OCI-LY7 (cell line): ENCODE measurements at regions not wholly inside any gene's neighbourhood (a gene's known extent, or its start where the extent isn't known, plus 50 kb on each side); places are given as distances from the start of the nearest gene placed in this dataset.

Experiments used
- EZH2phosphoT487 ChIP-seq: fragments of 200-600 bp; sonication (generic); IDR thresholded peaks from 2 replicates; pipeline ENCODE4 v1.6.1; 2018; ENCODE audit warnings: low read depth, borderline replicate concordance, mild to moderate bottlenecking, mixed run types, antibody characterized with exemption, low read length, moderate library complexity, mixed read lengths
- TF ChIP-seq, protein P1 (sequence below): fragments of 200-600 bp; sonication (generic); conservative IDR thresholded peaks from 2 replicates; pipeline ENCODE4 v1.5.1; 2014; ENCODE audit warnings: mild to moderate bottlenecking, antibody characterized with exemption, low read length, moderate library complexity, mixed read lengths

DNA sequence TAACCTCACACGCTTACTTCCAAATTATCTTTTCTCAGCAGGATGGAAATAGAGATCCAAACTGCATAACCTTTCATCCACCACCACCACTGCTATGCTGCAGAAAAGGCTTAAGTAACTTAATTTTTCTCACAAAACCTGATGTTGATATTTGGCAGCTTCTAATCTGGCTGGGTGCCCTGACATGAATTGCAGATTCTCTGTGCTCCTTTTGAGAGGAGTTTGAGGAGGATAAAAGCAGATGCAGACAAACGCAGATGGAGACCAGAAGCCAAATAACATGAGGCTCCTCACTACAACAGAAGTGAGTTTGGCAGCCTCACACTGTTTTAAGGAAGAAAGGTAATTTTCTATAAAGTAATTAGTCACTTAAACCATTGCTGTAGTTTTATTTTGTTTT lies 646.2 kb upstream of the ATXN8OS start:
- TF ChIP-seq, protein P1, sequence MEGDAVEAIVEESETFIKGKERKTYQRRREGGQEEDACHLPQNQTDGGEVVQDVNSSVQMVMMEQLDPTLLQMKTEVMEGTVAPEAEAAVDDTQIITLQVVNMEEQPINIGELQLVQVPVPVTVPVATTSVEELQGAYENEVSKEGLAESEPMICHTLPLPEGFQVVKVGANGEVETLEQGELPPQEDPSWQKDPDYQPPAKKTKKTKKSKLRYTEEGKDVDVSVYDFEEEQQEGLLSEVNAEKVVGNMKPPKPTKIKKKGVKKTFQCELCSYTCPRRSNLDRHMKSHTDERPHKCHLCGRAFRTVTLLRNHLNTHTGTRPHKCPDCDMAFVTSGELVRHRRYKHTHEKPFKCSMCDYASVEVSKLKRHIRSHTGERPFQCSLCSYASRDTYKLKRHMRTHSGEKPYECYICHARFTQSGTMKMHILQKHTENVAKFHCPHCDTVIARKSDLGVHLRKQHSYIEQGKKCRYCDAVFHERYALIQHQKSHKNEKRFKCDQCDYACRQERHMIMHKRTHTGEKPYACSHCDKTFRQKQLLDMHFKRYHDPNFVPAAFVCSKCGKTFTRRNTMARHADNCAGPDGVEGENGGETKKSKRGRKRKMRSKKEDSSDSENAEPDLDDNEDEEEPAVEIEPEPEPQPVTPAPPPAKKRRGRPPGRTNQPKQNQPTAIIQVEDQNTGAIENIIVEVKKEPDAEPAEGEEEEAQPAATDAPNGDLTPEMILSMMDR: no peak
- no peak for TF ChIP-seq EZH2phosphoT487
